ENCODE measurements at regions not wholly inside any gene's neighbourhood (a gene's known extent, or its start where the extent isn't known, plus 50 kb on each side); places are given as distances from the start of the nearest gene placed in this dataset.
"Not testable (repeated sequence)": the region's sequence is repeated elsewhere in the genome, so short reads cannot be mapped to it uniquely, and the experiment has no call there.

DNA sequence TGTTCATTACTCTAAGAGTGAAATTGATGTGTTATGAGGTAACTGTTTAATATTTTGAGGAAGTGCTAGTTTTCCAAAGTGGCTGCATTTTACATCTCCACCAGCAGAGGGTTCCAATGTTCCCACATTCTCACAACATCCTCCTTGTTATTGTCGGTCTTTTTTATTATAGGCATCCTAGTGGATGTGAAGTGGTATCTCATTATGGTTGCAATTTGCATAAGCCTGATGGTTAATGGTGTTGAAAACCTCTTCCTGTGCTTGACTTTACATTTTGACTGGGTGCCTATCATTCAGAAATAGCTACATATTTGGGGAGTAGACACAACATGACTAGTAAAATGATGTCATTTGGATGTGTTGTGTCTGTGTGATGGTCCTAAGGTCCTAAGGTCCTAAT lies 143.6 kb downstream of the MRPS30 start:
- Mint-ChIP-seq H3K4me3 (no peak overlapping the region), H3K27ac (no peak overlapping the region), H3K9me3 (peaks cover 2% of the 10 kb centered on the region), H3K4me1 (ENCODE audit: low read depth) (no peaks in the 10 kb centered on the region), H3K36me3 (ENCODE audit: low read depth) (no peaks in the 10 kb centered on the region), H3K27me3 (no peaks in the 10 kb centered on the region)
- Histone ChIP-seq H3K4me3 (ENCODE audit: low read length) (no peak overlapping the region), H3K9me3 (ENCODE audit: control insufficient read depth in 1 of 2, insufficient read depth in 1 of 2, low read length in 2 of 2) (peaks cover 3 to 4% of the 10 kb centered on the region in 2 experiments), H3K4me1 (ENCODE audit: insufficient read depth, low read length) (no peaks in the 10 kb centered on the region), H3K27ac (ENCODE audit: low read depth in 1 of 2, low read length in 2 of 2) (no peak overlapping the region), H3K36me3 (ENCODE audit: insufficient read depth, low read length) (no peaks in the 10 kb centered on the region), H3K27me3 (ENCODE audit: control insufficient read depth in 1 of 2, insufficient read depth in 2 of 2, low read length in 2 of 2) (no peaks in the 10 kb centered on the region)
- TF ChIP-seq, protein P1, sequence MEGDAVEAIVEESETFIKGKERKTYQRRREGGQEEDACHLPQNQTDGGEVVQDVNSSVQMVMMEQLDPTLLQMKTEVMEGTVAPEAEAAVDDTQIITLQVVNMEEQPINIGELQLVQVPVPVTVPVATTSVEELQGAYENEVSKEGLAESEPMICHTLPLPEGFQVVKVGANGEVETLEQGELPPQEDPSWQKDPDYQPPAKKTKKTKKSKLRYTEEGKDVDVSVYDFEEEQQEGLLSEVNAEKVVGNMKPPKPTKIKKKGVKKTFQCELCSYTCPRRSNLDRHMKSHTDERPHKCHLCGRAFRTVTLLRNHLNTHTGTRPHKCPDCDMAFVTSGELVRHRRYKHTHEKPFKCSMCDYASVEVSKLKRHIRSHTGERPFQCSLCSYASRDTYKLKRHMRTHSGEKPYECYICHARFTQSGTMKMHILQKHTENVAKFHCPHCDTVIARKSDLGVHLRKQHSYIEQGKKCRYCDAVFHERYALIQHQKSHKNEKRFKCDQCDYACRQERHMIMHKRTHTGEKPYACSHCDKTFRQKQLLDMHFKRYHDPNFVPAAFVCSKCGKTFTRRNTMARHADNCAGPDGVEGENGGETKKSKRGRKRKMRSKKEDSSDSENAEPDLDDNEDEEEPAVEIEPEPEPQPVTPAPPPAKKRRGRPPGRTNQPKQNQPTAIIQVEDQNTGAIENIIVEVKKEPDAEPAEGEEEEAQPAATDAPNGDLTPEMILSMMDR (IDR thresholded peaks at IDR 0.05), result no peak
- intact Hi-C loops (cut with DNase I, micrococcal nuclease), result no loop called here
- ChIA-PET CTCF (no interaction called here), POLR2A (no interaction called here)
- DNase-seq (no peak), ATAC-seq (ENCODE audit: poor library complexity) (no peak)

DNA sequence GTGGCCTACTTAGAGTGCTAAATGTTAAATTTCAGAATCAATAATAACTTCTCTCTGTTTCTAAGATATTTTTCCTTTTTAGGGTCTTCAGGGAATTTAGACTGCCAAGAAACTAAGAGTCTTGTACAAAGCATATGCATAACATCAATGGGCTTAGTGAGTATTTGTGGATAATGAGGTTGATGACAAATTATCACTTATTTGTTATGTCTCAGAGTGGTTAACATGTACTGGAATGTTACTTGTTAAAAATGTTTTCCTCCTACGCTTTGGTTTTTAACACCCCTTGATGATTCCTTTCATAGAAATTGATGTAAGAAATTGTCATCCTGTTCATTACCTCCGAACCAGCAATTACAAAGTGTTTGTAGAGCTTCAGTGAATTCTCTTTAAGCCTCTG lies 144.3 kb downstream of the MRPS30 start:
- TF ChIP-seq, protein P1 (IDR thresholded peaks at IDR 0.05), result no peak
- no peak for ATAC-seq (ENCODE audit: poor library complexity)
- Mint-ChIP-seq H3K27ac (no peak overlapping the region), H3K27me3 (no peaks in the 10 kb centered on the region), H3K36me3 (ENCODE audit: low read depth) (no peaks in the 10 kb centered on the region), H3K9me3 (peaks cover 2% of the 10 kb centered on the region), H3K4me3 (no peak overlapping the region), H3K4me1 (ENCODE audit: low read depth) (no peaks in the 10 kb centered on the region)
- Histone ChIP-seq H3K4me3 (ENCODE audit: low read length) (no peak overlapping the region), H3K27ac (ENCODE audit: low read depth in 1 of 2, low read length in 2 of 2) (no peak overlapping the region), H3K27me3 (ENCODE audit: control insufficient read depth in 1 of 2, insufficient read depth in 2 of 2, low read length in 2 of 2) (no peaks in the 10 kb centered on the region), H3K36me3 (ENCODE audit: insufficient read depth, low read length) (no peaks in the 10 kb centered on the region), H3K9me3 (ENCODE audit: control insufficient read depth in 1 of 2, insufficient read depth in 1 of 2, low read length in 2 of 2) (peaks cover 3 to 4% of the 10 kb centered on the region in 2 experiments), H3K4me1 (ENCODE audit: insufficient read depth, low read length) (no peaks in the 10 kb centered on the region)
- intact Hi-C loops (cut with DNase I, micrococcal nuclease), result no loop called here
- POLR2A ChIA-PET, result no interaction called here
- DNase-seq, result no peak
- CTCF ChIA-PET, result no interaction called here

DNA sequence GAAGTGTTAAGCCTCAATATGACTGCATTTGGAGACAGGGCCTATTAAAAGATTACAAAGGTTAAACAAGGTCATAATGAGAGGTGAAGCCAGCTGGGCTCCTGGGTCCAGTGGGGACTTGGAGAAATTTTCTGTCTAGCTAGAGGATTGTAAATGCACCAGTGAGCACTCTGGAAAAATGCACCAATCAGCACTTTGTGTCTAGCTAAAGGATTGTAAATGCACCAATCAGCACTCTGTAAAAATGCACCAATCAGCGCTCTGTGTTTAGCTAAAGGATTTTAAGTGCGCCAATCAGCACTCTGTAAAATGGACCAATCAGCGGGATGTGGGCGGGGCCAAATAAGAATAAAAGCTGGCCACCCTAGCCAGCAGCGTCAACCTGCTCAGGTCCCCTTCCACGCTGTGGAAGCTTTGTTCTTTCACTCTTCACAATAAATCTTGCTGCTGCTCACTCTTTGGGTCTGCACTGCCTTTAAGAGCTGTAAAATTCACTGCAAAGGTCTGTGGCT lies 150.3 kb downstream of the MRPS30 start:
- H3K27me3 ChIP-seq (ENCODE audit: control insufficient read depth in 1 of 2, insufficient read depth in 2 of 2, low read length in 2 of 2); H3K4me1 Mint-ChIP-seq (ENCODE audit: low read depth); H3K36me3 ChIP-seq (ENCODE audit: insufficient read depth, low read length); H3K4me3 Mint-ChIP-seq; CTCF ChIA-PET; intact Hi-C loops (cut with DNase I, micrococcal nuclease); H3K9me3 Mint-ChIP-seq; H3K27me3 Mint-ChIP-seq; ATAC-seq (ENCODE audit: poor library complexity); H3K27ac Mint-ChIP-seq; DNase-seq; H3K27ac ChIP-seq (ENCODE audit: low read depth in 1 of 2, low read length in 2 of 2); H3K4me3 ChIP-seq (ENCODE audit: low read length); H3K4me1 ChIP-seq (ENCODE audit: insufficient read depth, low read length); H3K9me3 ChIP-seq (ENCODE audit: control insufficient read depth in 1 of 2, insufficient read depth in 1 of 2, low read length in 2 of 2); H3K36me3 Mint-ChIP-seq (ENCODE audit: low read depth); POLR2A ChIA-PET: not testable (repeated sequence)

DNA sequence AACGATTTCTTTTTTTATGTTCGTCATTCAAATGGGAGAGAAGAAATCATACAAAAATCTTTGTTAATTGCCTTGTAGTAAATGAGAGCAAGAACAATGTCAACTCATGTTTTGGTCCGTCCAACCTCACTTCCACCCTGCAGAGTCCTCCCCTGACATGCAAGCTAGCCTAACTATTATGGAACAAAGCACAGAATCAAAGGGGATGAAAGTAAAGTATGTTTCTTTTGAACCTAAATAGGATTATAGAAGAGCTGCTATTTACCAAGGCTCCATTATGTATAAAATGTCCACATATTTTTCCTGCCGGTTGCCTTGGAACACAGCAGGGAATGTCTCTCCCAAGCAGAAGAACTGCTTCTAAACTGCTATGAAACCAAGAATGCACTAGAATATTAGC lies 161.1 kb downstream of the MRPS30 start:
- H3K27me3 ChIP-seq (ENCODE audit: control insufficient read depth in 1 of 2, insufficient read depth in 2 of 2, low read length in 2 of 2), result no peaks in the 10 kb centered on the region
- Mint-ChIP-seq H3K9me3 (peaks cover 3% of the 10 kb centered on the region), H3K27ac (no peak overlapping the region), H3K4me3 (no peak overlapping the region), H3K27me3 (no peaks in the 10 kb centered on the region), H3K36me3 (ENCODE audit: low read depth) (no peaks in the 10 kb centered on the region), H3K4me1 (ENCODE audit: low read depth) (no peaks in the 10 kb centered on the region)
- H3K36me3 ChIP-seq (ENCODE audit: insufficient read depth, low read length), result no peaks in the 10 kb centered on the region
- no peak overlapping the region for H3K27ac ChIP-seq (ENCODE audit: low read depth in 1 of 2, low read length in 2 of 2)
- H3K9me3 ChIP-seq (ENCODE audit: control insufficient read depth in 1 of 2, insufficient read depth in 1 of 2, low read length in 2 of 2), result peaks cover 0 to 6% of the 10 kb centered on the region in 2 experiments
- no peak for DNase-seq
- ATAC-seq (ENCODE audit: poor library complexity), result no peak
- H3K4me1 ChIP-seq (ENCODE audit: insufficient read depth, low read length), result no peaks in the 10 kb centered on the region
- POLR2A ChIA-PET, result no interaction called here
- intact Hi-C loops (cut with DNase I, micrococcal nuclease), result no loop called here
- TF ChIP-seq, protein P1 (IDR thresholded peaks at IDR 0.05), result no peak
- H3K4me3 ChIP-seq (ENCODE audit: low read length), result no peak overlapping the region
- CTCF ChIA-PET, result no interaction called here

DNA sequence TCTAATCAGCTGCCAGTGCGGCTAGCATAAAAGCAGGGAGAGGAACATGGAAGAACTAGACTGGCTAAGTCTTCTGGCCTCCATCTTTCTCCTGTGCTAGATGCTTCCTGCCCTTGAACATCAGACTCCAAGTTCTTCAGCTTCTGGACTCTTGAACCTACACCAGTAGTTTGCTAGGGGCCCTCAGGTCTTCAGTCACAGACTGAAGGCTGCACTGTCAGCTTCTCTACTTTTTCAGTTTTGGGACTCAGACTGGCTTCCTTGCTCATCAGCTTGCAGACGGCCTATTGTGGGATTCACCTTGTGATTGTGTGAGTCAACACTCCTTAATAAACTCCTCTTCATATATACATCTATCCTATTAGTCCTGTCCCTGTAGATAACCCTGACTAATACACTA lies 162.2 kb downstream of the MRPS30 start:
- DNase-seq; POLR2A ChIA-PET; H3K36me3 Mint-ChIP-seq (ENCODE audit: low read depth); H3K4me3 ChIP-seq (ENCODE audit: low read length); H3K27ac Mint-ChIP-seq; H3K27ac ChIP-seq (ENCODE audit: low read depth in 1 of 2, low read length in 2 of 2); ATAC-seq (ENCODE audit: poor library complexity); H3K36me3 ChIP-seq (ENCODE audit: insufficient read depth, low read length); CTCF ChIA-PET; H3K27me3 ChIP-seq (ENCODE audit: control insufficient read depth in 1 of 2, insufficient read depth in 2 of 2, low read length in 2 of 2); H3K4me1 ChIP-seq (ENCODE audit: insufficient read depth, low read length); H3K4me1 Mint-ChIP-seq (ENCODE audit: low read depth); H3K4me3 Mint-ChIP-seq; intact Hi-C loops (cut with DNase I, micrococcal nuclease); H3K27me3 Mint-ChIP-seq; H3K9me3 Mint-ChIP-seq: not testable (repeated sequence)
- H3K9me3 ChIP-seq (ENCODE audit: control insufficient read depth in 1 of 2, insufficient read depth in 1 of 2, low read length in 2 of 2), result peaks cover 0 to 13% of the 10 kb centered on the region in 2 experiments
